A549 (cell line): ENCODE measurements at regions not wholly inside any gene's neighbourhood (a gene's known extent, or its start where the extent isn't known, plus 50 kb on each side); places are given as distances from the start of the nearest gene placed in this dataset.

Experiments
- CTCF ChIP-seq: fragments of >200 bp; sonication (Bioruptor Twin); formaldehyde crosslinking; IDR thresholded peaks from 3 replicates; pipeline ENCODE4 v1.5.1; 2016
- ELK1 ChIP-seq: fragments of 150-350 bp; IDR thresholded peaks from 2 replicates; pipeline ENCODE4 v1.6.1; 2014; ENCODE audit warnings: low read depth, mild to moderate bottlenecking, low read length
- ESRRA ChIP-seq: fragments of 150-350 bp; IDR thresholded peaks from 2 replicates; pipeline ENCODE4 v1.6.1; 2014; ENCODE audit warnings: mild to moderate bottlenecking, low read length, borderline replicate concordance
- HMGXB4 ChIP-seq: fragments of 250-450 bp; sonication (Bioruptor Pico); IDR thresholded peaks from 2 replicates; pipeline ENCODE4 v1.5.0; 2021; ENCODE audit warnings: mild to moderate bottlenecking, moderate library complexity, borderline replicate concordance
- KDM1A ChIP-seq: fragments of 200-600 bp; sonication (generic); IDR thresholded peaks from 2 replicates; pipeline ENCODE4 v1.6.1; 2016; ENCODE audit warnings: low read depth, mild to moderate bottlenecking
- MYC ChIP-seq: IDR thresholded peaks from 2 replicates; pipeline ENCODE4 v1.6.1; 2012; ENCODE audit warnings: mild to moderate bottlenecking, inconsistent platforms, low read length, improper control_type of control experiment, borderline replicate concordance
- POLR2A ChIP-seq: IDR thresholded peaks from 2 replicates; pipeline ENCODE4 v1.6.1; 2012; ENCODE audit warnings: mild to moderate bottlenecking, low read length
- RAD21 ChIP-seq, 2 experiments: fragments of >200 bp in 1 of 2; sonication (Bioruptor Twin) in 1 of 2; formaldehyde crosslinking in 1 of 2; IDR thresholded peaks in 1 of 2; conservative IDR thresholded peaks in 1 of 2; 2 replicates in 1 of 2; 3 replicates in 1 of 2; pipeline ENCODE4 v1.6.1; 2012 to 2018; ENCODE audit warnings: inconsistent platforms in 1 of 2
- SMC3 ChIP-seq: fragments of >200 bp; sonication (Bioruptor Twin); formaldehyde crosslinking; IDR thresholded peaks from 3 replicates; pipeline ENCODE4 v1.6.1; 2018; ENCODE audit warnings: inconsistent platforms

GRCh38 chr6:118745156-118745555, 93.8 kb upstream of the CEP85L start:
- TF ChIP-seq ELK1 = no peak
- no peak for TF ChIP-seq POLR2A
- no peak for TF ChIP-seq CTCF
- no peak for TF ChIP-seq MYC
- TF ChIP-seq RAD21 (conservative IDR thresholded peaks at IDR 0.05 in 1 of 2, IDR thresholded peaks at IDR 0.05 in 1 of 2) = no peak
- no peak for TF ChIP-seq KDM1A
- TF ChIP-seq SMC3 = no peak
- TF ChIP-seq ESRRA = no peak
- no peak for TF ChIP-seq HMGXB4 (CRISPR knock-in tag)
